ENCODE measurements at regions not wholly inside any gene's neighbourhood (a gene's known extent, or its start where the extent isn't known, plus 50 kb on each side); places are given as distances from the start of the nearest gene placed in this dataset.

GRCh38 chr4:11312389-11312788 is 116.3 kb downstream of the HS3ST1 start:
- H3K36me3 Mint-ChIP-seq, result no peaks in the 10 kb centered on the region

GRCh38 chr4:11301075-11301660 is 127.5 kb downstream of the HS3ST1 start:
- TF ChIP-seq CTCF (conservative IDR thresholded peaks at IDR 0.05), result no peak
- no peak for DNase-seq (ENCODE audit: extremely low spot score, unreplicated experiment)
- H3K27me3 Mint-ChIP-seq, result no peaks in the 10 kb centered on the region
- no peak overlapping the region for H3K27ac Mint-ChIP-seq
- no peak overlapping the region for H3K4me3 Mint-ChIP-seq
- H3K36me3 Mint-ChIP-seq, result no peaks in the 10 kb centered on the region
- no peaks in the 10 kb centered on the region for H3K4me1 Mint-ChIP-seq (ENCODE audit: unreplicated experiment)
- no peaks in the 10 kb centered on the region for H3K9me3 Mint-ChIP-seq

More at GRCh38 chr4:11312389-11312788, 116.3 kb downstream of the HS3ST1 start:
- peaks cover 16% of the 10 kb centered on the region for H3K9me3 Mint-ChIP-seq
- H3K4me1 Mint-ChIP-seq (ENCODE audit: unreplicated experiment), result no peaks in the 10 kb centered on the region
- no peak overlapping the region for H3K27ac Mint-ChIP-seq
- no peak for DNase-seq (ENCODE audit: extremely low spot score, unreplicated experiment)
- TF ChIP-seq CTCF (conservative IDR thresholded peaks at IDR 0.05), result no peak
- no peak overlapping the region for H3K4me3 Mint-ChIP-seq
- no peaks in the 10 kb centered on the region for H3K27me3 Mint-ChIP-seq

GRCh38 chr4:11299836-11300235 is 128.9 kb downstream of the HS3ST1 start:
- Mint-ChIP-seq H3K27ac (no peak overlapping the region), H3K4me3 (no peak overlapping the region), H3K4me1 (ENCODE audit: unreplicated experiment) (no peaks in the 10 kb centered on the region), H3K9me3 (no peaks in the 10 kb centered on the region), H3K27me3 (no peaks in the 10 kb centered on the region), H3K36me3 (no peaks in the 10 kb centered on the region)
- no peak for TF ChIP-seq CTCF (conservative IDR thresholded peaks at IDR 0.05)
- no peak for DNase-seq (ENCODE audit: extremely low spot score, unreplicated experiment)

GRCh38 chr4:11299016-11299415 is 129.7 kb downstream of the HS3ST1 start:
- Mint-ChIP-seq H3K4me3 (no peak overlapping the region), H3K27me3 (no peaks in the 10 kb centered on the region), H3K4me1 (ENCODE audit: unreplicated experiment) (no peaks in the 10 kb centered on the region), H3K9me3 (no peaks in the 10 kb centered on the region), H3K27ac (no peak overlapping the region), H3K36me3 (no peaks in the 10 kb centered on the region)
- DNase-seq (ENCODE audit: extremely low spot score, unreplicated experiment), result no peak
- TF ChIP-seq CTCF (conservative IDR thresholded peaks at IDR 0.05), result no peak

- DNase-seq (ENCODE audit: extremely low spot score, unreplicated experiment), result no peak
- no peaks in the 10 kb centered on the region for H3K4me1 Mint-ChIP-seq (ENCODE audit: unreplicated experiment)
- no peaks in the 10 kb centered on the region for H3K9me3 Mint-ChIP-seq
- H3K4me3 Mint-ChIP-seq, result no peak overlapping the region
- no peaks in the 10 kb centered on the region for H3K27me3 Mint-ChIP-seq
- H3K27ac Mint-ChIP-seq, result no peak overlapping the region
- no peaks in the 10 kb centered on the region for H3K36me3 Mint-ChIP-seq
- no peak for TF ChIP-seq CTCF (conservative IDR thresholded peaks at IDR 0.05)
Measured at GRCh38 chr4:11298451-11298850, 130.2 kb downstream of the HS3ST1 start.

- H3K27ac Mint-ChIP-seq, result no peak overlapping the region
- peaks cover under 1% of the 10 kb centered on the region for H3K4me1 Mint-ChIP-seq (ENCODE audit: unreplicated experiment)
- no peaks in the 10 kb centered on the region for H3K27me3 Mint-ChIP-seq
- H3K4me3 Mint-ChIP-seq, result no peak overlapping the region
- no peak for TF ChIP-seq CTCF (conservative IDR thresholded peaks at IDR 0.05)
- no peaks in the 10 kb centered on the region for H3K36me3 Mint-ChIP-seq
- H3K9me3 Mint-ChIP-seq, result no peaks in the 10 kb centered on the region
- no peak for DNase-seq (ENCODE audit: extremely low spot score, unreplicated experiment)
Measured at GRCh38 chr4:11297627-11298026, 131.1 kb downstream of the HS3ST1 start.

Data from type B pancreatic cell (in vitro differentiated cells).